NT2/D1 (cell line): ENCODE measurements at regions not wholly inside any gene's neighbourhood (a gene's known extent, or its start where the extent isn't known, plus 50 kb on each side); places are given as distances from the start of the nearest gene placed in this dataset.

Experiments used
- SUZ12 ChIP-seq: IDR thresholded peaks from 2 replicates; pipeline ENCODE4 v1.6.1; 2011; ENCODE audit not compliant: insufficient read length, insufficient read depth; ENCODE audit errors: extremely low read depth
- YY1 ChIP-seq: IDR thresholded peaks from 2 replicates; pipeline ENCODE4 v1.6.1; 2011; ENCODE audit not compliant: insufficient read length, insufficient read depth
- ZNF274 ChIP-seq: IDR thresholded peaks from 2 replicates; pipeline ENCODE4 v1.6.1; 2011; ENCODE audit warnings: mild to moderate bottlenecking, low read depth, low read length

- no peak for TF ChIP-seq ZNF274
- TF ChIP-seq YY1, result no peak
- TF ChIP-seq SUZ12, result no peak
Measured at GRCh38 chrX:1103360-1103759, 109.1 kb downstream of the CRLF2 start.
